NOMO-1 treated with DMSO at 0.1 percent for 48 hours (cell line): ENCODE measurements at regions not wholly inside any gene's neighbourhood (a gene's known extent, or its start where the extent isn't known, plus 50 kb on each side); places are given as distances from the start of the nearest gene placed in this dataset.

Experiments used
- DNase-seq: peaks from one replicate; lab custom pipeline; 2025; ENCODE audit not compliant: unreplicated experiment; lab: John Stamatoyannopoulos, UW

GRCh38 chr2:128797092-128797491 is 478.4 kb upstream of the HS6ST1 start:
- no peak for DNase-seq

- DNase-seq, result no peak
Observed at GRCh38 chr2:128797533-128797932, 478.9 kb upstream of the HS6ST1 start.

- DNase-seq, result no peak
Observed at GRCh38 chr2:128797937-128798336, 479.3 kb upstream of the HS6ST1 start.

- no peak for DNase-seq
Observed at GRCh38 chr2:128798502-128799283, 480.0 kb upstream of the HS6ST1 start.

- no peak for DNase-seq
Observed at GRCh38 chr2:128799284-128799552, 480.6 kb upstream of the HS6ST1 start.

- DNase-seq, result no peak
Observed at GRCh38 chr2:128799730-128800129, 481.1 kb upstream of the HS6ST1 start.

GRCh38 chr2:128801576-128801975 is 482.9 kb upstream of the HS6ST1 start:
- no peak for DNase-seq

- no peak for DNase-seq
Observed at GRCh38 chr2:128803222-128803621, 484.6 kb upstream of the HS6ST1 start.

GRCh38 chr2:128805237-128805636 is 486.6 kb upstream of the HS6ST1 start:
- DNase-seq, result no peak

GRCh38 chr2:128805918-128806317 is 487.2 kb upstream of the HS6ST1 start:
- DNase-seq, result no peak

GRCh38 chr2:128807317-128807716 is 488.6 kb upstream of the HS6ST1 start:
- no peak for DNase-seq

GRCh38 chr2:128808462-128809258 is 490.0 kb upstream of the HS6ST1 start:
- DNase-seq, result no peak

GRCh38 chr2:128809259-128809636 is 490.6 kb upstream of the HS6ST1 start:
- no peak for DNase-seq

GRCh38 chr2:128809880-128810279 is 491.2 kb upstream of the HS6ST1 start:
- DNase-seq, result no peak

- no peak for DNase-seq
Observed at GRCh38 chr2:128812183-128812940, 493.7 kb upstream of the HS6ST1 start.

- DNase-seq, result no peak
Observed at GRCh38 chr2:128813352-128814034, 494.8 kb upstream of the HS6ST1 start.

- DNase-seq, result no peak
Observed at GRCh38 chr2:128815248-128815647, 496.6 kb upstream of the HS6ST1 start.

GRCh38 chr2:128817171-128817570 is 498.5 kb upstream of the HS6ST1 start:
- DNase-seq, result no peak

GRCh38 chr2:128817813-128818212 is 499.1 kb upstream of the HS6ST1 start:
- no peak for DNase-seq

- no peak for DNase-seq
Observed at GRCh38 chr2:128818248-128818647, 499.6 kb upstream of the HS6ST1 start.
